Osteoblast (primary cell): ENCODE measurements at regions not wholly inside any gene's neighbourhood (a gene's known extent, or its start where the extent isn't known, plus 50 kb on each side); places are given as distances from the start of the nearest gene placed in this dataset.
"Not testable (repeated sequence)": the region's sequence is repeated elsewhere in the genome, so short reads cannot be mapped to it uniquely, and the experiment has no call there.

Experiments used
- DNase-seq: peaks from one replicate; pipeline ENCODE4 v3.0.0; 2011; ENCODE audit warnings: low spot score, mixed read lengths; ENCODE audit not compliant: insufficient read length; ENCODE audit errors: missing footprints
- H2AFZ ChIP-seq: 2 replicates; pipeline ENCODE4 v1.6.0; 2011; ENCODE audit warnings: mild to moderate bottlenecking, low read length
- H3K27ac ChIP-seq: 2 replicates; pipeline ENCODE4 v1.5.1; 2011; ENCODE audit warnings: mild to moderate bottlenecking, low read depth, low read length, moderate library complexity
- H3K27me3 ChIP-seq: 2 replicates; pipeline ENCODE4 v1.6.0; 2012; ENCODE audit warnings: mild to moderate bottlenecking, control low read depth, inconsistent platforms, low read length, moderate library complexity; ENCODE audit not compliant: insufficient read depth
- H3K36me3 ChIP-seq: 2 replicates; pipeline ENCODE4 v1.5.1; 2011; ENCODE audit warnings: mild to moderate bottlenecking, low read length, control low read depth, moderate library complexity; ENCODE audit not compliant: insufficient read depth
- H3K4me1 ChIP-seq: 2 replicates; pipeline ENCODE4 v1.5.1; 2011; ENCODE audit warnings: mild to moderate bottlenecking, low read length, control low read depth, moderate library complexity; ENCODE audit not compliant: insufficient read depth
- H3K4me2 ChIP-seq: 2 replicates; pipeline ENCODE4 v1.6.0; 2011; ENCODE audit warnings: mild to moderate bottlenecking, low read length; ENCODE audit not compliant: insufficient read depth
- H3K4me3 ChIP-seq: fragments of 200-600 bp; sonication (generic); 3 replicates; pipeline ENCODE4 v1.5.1; 2012; ENCODE audit warnings: mild to moderate bottlenecking, low read length, inconsistent platforms; ENCODE audit not compliant: insufficient read depth
- H3K79me2 ChIP-seq: 2 replicates; pipeline ENCODE4 v1.6.0; 2012; ENCODE audit warnings: mild to moderate bottlenecking, low read length, control low read depth, inconsistent platforms; ENCODE audit not compliant: insufficient read depth
- H3K9me3 ChIP-seq: 2 replicates; pipeline ENCODE4 v1.5.1; 2011; ENCODE audit warnings: low read depth, low read length, control low read depth
- H4K20me1 ChIP-seq: 2 replicates; pipeline ENCODE4 v1.6.0; 2012; ENCODE audit warnings: mild to moderate bottlenecking, low read length, control low read depth; ENCODE audit not compliant: insufficient read depth
- TF ChIP-seq, protein P1 (sequence below): IDR thresholded peaks from 2 replicates; pipeline ENCODE4 v1.5.1; 2011; ENCODE audit warnings: mild to moderate bottlenecking, low read depth, low read length, moderate library complexity; ENCODE audit errors: extremely low read depth

DNA sequence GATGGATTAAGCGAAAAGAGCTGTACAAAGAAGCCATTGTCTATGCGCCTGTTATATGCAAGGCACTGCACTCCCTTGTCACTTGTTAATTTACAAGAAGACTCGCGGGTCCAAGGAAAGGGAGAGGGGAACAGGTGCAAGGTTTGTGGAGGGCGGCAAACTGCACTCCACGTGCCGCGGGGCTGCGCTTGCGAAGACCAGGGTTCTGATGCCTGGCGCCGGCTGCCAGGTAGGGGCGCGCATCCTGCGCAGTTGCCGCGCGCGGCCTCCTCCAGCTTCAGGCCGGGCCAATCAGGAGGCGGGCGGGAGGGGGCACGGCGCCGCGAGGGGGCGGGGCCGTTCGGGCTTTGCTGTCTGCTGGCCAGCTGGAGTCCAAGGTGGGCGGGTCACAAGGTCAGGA is 140.6 kb upstream of the PALS2 start:
- H3K9me3 ChIP-seq, result no peaks in the 10 kb centered on the region
- no peak overlapping the region for H3K4me3 ChIP-seq
- no peak overlapping the region for H3K4me2 ChIP-seq
- no peak overlapping the region for H2AFZ ChIP-seq
- DNase-seq, result no peak
- no peaks in the 10 kb centered on the region for H3K4me1 ChIP-seq
- no peaks in the 10 kb centered on the region for H3K36me3 ChIP-seq
- H4K20me1 ChIP-seq, result no peaks in the 10 kb centered on the region
- H3K79me2 ChIP-seq, result no peaks in the 10 kb centered on the region
- TF ChIP-seq, protein P1, sequence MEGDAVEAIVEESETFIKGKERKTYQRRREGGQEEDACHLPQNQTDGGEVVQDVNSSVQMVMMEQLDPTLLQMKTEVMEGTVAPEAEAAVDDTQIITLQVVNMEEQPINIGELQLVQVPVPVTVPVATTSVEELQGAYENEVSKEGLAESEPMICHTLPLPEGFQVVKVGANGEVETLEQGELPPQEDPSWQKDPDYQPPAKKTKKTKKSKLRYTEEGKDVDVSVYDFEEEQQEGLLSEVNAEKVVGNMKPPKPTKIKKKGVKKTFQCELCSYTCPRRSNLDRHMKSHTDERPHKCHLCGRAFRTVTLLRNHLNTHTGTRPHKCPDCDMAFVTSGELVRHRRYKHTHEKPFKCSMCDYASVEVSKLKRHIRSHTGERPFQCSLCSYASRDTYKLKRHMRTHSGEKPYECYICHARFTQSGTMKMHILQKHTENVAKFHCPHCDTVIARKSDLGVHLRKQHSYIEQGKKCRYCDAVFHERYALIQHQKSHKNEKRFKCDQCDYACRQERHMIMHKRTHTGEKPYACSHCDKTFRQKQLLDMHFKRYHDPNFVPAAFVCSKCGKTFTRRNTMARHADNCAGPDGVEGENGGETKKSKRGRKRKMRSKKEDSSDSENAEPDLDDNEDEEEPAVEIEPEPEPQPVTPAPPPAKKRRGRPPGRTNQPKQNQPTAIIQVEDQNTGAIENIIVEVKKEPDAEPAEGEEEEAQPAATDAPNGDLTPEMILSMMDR, result no peak
- H3K27ac ChIP-seq, result no peak overlapping the region
- peaks cover 3% of the 10 kb centered on the region for H3K27me3 ChIP-seq

DNA sequence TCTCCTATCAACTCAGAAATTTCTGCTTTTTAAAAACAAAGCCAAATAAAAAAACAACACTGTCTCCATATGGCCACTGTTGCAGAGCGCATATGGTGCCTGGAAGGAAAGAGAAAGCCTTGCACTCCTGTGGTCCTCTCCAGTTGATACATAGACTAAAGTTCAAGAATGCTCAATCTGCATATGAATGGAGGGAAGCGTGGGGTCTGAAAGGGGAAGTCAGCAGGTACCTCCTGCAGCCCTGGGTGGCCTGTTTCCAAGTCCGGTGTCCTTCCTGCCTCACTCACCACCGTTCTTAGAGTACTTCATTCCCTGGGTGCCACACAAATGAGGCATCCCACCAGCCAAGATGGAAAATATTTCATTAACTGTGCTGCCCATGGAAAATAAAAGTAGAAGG is 138.3 kb upstream of the PALS2 start:
- TF ChIP-seq, protein P1, result no peak
- no peaks in the 10 kb centered on the region for H3K27me3 ChIP-seq
- H3K79me2 ChIP-seq, result no peaks in the 10 kb centered on the region
- H3K4me3 ChIP-seq, result no peak overlapping the region
- no peak overlapping the region for H3K27ac ChIP-seq
- no peaks in the 10 kb centered on the region for H3K36me3 ChIP-seq
- no peaks in the 10 kb centered on the region for H4K20me1 ChIP-seq
- no peak overlapping the region for H3K4me2 ChIP-seq
- H3K9me3 ChIP-seq, result no peaks in the 10 kb centered on the region
- H3K4me1 ChIP-seq, result no peaks in the 10 kb centered on the region
- no peak for DNase-seq
- H2AFZ ChIP-seq, result no peak overlapping the region

DNA sequence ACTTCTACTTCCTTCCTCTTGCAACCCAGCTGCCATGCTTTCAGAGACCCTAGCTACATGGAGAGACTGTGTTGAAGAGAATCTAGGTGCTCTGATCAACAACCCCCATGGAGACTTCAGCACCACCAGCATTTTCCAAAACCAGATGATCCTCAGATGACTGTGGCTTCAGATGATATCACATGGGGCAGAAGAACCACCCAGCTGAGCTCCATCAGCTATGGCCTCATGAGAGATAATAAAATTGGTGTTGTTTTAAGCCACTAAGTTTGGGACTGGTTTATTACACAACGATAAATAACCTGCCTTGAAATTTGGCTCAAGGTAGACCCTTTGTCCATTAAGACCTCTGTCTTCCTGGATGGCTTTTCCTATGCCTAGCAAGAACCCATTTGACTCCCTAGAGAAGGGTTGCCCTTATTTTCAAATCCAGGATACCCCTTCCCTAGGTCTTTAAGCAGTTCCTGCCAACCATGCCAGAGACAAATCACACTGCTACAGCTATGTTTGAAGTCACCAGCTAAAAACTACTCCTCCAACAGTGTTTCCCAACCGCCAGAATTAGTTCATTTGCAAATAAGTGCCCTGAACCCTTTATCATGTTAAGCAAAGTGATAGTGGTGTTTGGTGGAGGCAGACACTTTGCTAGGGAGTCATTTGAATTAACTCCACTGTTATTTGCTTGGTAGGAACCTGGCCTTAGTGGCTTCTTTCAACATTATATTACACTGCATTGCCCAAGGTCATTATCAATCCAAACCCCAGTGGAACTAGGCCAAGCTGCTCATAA is 136.9 kb upstream of the PALS2 start:
- no peaks in the 10 kb centered on the region for H3K79me2 ChIP-seq
- H3K9me3 ChIP-seq, result no peaks in the 10 kb centered on the region
- peaks cover 10% of the 10 kb centered on the region for H3K4me1 ChIP-seq
- DNase-seq, result no peak
- H3K4me3 ChIP-seq, result no peak overlapping the region
- H3K27ac ChIP-seq, result no peak overlapping the region
- TF ChIP-seq, protein P1, result no peak
- no peaks in the 10 kb centered on the region for H4K20me1 ChIP-seq
- no peaks in the 10 kb centered on the region for H3K27me3 ChIP-seq
- H3K36me3 ChIP-seq, result no peaks in the 10 kb centered on the region
- no peak overlapping the region for H3K4me2 ChIP-seq
- H2AFZ ChIP-seq, result no peak overlapping the region

DNA sequence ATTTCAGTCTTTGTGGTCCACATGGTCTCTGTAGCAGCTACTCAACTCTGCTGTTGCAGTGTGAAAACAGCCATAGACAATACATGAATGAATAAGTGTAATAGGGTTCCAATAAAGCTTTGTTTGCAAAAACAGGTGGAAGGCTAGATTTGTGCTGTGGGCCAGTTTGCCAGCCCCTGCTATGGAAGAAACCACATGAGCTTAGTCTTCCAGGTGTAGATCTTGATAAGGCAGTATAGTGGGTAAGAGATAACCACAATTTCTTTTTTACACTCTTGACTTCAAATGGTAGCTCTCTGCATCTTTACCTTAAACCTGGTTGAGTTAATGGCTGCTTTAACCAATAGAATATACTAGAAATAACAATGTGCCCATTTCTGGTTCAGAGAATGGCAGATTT is 135.0 kb upstream of the PALS2 start:
- no peak overlapping the region for H3K4me3 ChIP-seq
- no peaks in the 10 kb centered on the region for H3K27me3 ChIP-seq
- TF ChIP-seq, protein P1, result no peak

DNA sequence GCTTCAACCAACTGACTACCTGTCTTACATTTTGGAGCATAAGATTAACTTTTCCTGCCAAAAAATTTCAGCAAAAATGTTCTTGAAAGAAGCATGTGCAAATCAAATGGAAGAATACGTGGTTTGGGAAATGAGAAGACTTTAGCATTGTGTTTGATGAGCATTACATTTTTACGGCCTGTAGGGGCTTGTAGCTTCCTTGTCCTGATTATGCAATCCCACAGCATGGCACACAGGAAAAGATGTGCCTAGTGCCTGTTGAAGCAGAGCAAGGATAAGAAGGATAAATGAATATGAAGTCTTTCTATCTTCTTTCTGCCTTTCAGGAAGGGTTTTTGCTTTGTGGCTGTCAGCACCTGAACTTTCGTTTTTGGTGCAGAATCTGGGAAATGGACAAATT is 134.1 kb upstream of the PALS2 start:
- H3K4me1 ChIP-seq, result peaks cover 19% of the 10 kb centered on the region
- not testable (repeated sequence) for H3K4me2 ChIP-seq, H2AFZ ChIP-seq, H4K20me1 ChIP-seq, H3K4me3 ChIP-seq, H3K9me3 ChIP-seq, H3K27me3 ChIP-seq, H3K27ac ChIP-seq, H3K79me2 ChIP-seq, DNase-seq, H3K36me3 ChIP-seq

More for the DNA sequence above, 135.0 kb upstream of the PALS2 start:
- H3K4me2 ChIP-seq, result no peak overlapping the region
- H3K4me1 ChIP-seq, result peaks cover 19% of the 10 kb centered on the region
- H3K36me3 ChIP-seq, result no peaks in the 10 kb centered on the region
- no peak overlapping the region for H2AFZ ChIP-seq
- H3K79me2 ChIP-seq, result no peaks in the 10 kb centered on the region
- H3K9me3 ChIP-seq, result no peaks in the 10 kb centered on the region
- no peak for DNase-seq
- H3K27ac ChIP-seq, result no peak overlapping the region
- H4K20me1 ChIP-seq, result no peaks in the 10 kb centered on the region
